GM04503 (cell line): ENCODE measurements at regions not wholly inside any gene's neighbourhood (a gene's known extent, or its start where the extent isn't known, plus 50 kb on each side); places are given as distances from the start of the nearest gene placed in this dataset.
"Not testable (repeated sequence)": the region's sequence is repeated elsewhere in the genome, so short reads cannot be mapped to it uniquely, and the experiment has no call there.

Experiments
- DNase-seq: peaks from one replicate; pipeline ENCODE4 v3.0.0-alpha.2; 2012; ENCODE audit warnings: low read depth

DNA sequence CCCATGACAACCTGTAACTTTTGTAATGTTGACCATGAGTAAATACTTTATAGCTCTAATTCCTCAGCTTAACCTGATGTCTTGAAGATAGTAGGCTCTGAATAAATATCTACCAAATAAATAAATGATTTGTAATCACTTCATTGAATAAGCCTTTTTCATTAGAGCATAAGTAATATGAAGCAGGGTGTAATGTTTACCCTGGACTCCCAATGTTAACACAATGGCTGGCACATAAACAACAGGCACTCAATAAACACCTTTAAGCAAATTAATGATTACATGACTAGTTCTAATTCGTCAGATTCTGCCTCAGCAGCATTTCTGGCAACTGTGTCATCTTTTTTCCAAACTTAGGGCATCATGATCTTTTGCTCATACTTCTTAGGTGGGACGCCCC is 396.3 kb downstream of the LIG4 start:
- no peak for DNase-seq

DNA sequence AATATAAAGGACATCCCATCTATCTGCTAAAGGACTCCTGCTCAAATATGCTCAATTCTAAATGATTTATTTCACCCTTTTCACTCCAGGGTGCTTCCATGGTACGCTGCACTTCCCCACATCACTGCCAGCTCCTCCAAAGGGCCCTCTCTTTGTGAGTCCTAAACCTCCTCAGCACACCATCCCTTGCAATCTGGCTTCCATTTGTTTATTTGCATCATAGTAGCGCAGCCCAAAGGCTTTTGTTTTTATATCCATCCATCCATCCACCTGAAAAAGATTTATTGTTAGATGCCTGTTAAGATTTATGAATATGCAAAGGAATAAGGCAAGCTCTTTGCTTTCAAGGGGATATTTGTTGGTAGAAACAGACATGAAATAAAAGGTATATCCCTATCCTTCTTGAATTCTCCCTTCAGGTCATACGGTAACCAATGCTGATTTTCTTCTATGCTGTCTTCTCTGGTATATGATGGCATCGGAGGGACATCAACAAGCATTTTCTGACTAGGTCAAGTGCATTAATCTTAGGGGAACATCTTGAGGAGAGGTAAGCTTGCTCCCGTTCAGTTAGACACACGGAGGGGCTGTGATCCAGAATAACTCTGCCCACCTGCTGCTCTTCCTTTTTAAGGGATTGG is 397.6 kb downstream of the LIG4 start:
- DNase-seq = no peak

DNA sequence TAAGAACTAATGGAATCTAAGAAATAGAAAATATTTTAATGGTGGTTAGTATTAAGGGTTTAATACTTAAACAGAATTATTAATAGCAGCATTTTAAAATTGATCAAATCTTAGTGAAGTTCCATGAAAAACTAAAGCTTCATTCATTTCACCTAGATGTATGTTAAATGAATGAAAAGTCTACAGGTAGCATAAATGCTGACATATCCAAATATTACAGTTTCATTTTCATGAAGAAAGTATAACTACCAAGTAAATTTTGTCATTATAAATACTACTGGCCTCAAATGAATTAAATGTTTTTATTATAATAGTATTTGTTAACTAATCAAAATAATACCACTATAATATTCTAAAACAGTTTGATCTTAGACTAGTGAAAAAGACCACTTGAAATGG is 403.3 kb downstream of the LIG4 start:
- DNase-seq = no peak

DNA sequence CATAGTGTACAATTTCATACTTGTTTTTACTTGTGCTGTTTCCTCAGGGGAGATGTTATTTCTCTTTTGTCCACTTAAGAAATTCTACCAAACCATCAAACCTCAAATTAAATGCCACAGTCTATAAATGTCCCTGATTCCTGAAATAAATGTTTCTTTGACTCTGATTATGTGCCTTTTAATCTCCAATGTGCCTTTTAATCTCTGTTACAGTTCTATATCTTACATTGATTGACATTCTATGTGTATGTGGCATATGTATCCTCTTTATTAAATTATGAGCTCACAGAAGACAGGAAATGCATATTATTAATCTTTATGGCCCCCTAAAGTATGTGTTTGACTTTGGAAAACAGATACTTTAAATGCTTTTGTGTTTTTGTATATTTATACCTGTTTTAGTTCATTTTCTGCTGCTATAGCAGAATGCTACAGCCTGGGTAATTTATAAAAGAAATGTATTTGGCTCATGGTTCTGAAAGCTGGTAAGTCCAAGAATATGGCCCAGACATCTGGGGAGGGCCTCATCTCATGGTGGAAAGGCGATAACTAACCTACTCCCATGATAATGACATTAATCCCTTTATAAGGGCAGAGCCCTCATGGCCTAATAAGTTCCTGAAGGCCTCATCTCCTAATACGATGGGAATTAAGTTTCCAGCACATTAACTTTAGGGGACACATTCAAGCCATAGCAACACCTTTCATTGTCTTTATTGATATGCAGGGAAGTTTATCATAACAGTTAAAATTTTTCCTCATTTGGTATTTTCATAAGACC is 403.9 kb downstream of the LIG4 start:
- DNase-seq = no peak

DNA sequence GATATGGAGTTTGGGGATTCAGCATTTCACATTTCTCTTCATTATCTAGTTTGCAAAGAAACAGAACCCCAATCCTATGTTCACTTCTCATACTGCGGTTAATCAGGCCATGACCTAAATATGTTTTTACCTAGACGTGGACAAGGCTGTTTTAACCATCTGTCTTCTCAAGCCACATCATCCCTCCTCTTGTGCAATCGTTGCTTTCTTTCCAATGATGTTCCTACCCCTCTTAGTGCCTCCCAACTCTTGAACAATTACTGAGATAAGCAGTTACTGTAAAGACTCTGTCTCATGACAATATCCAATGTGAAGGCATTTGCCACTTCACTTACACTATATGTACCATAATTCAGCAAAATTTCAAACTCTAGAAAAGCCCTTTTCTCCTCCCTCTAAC is 406.2 kb downstream of the LIG4 start:
- no peak for DNase-seq

DNA sequence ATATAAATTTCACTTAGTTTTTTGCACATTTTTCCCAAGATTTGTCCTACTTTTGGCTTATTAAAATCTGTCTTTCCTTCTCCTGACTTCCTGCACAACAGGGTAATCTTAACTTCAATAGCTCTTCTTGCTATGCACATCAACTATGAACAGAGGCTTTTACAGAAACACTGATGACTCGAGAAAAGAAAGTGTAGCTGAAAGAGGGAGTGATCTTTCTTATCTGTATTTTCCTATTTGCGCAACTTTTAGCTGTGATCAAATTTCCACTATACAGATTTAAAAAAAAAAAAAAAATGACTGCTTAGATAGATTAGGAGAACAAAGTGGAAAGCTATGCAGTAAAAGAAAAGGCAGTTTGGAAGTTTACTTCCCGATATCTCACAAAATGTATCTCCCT is 406.9 kb downstream of the LIG4 start:
- no peak for DNase-seq

DNA sequence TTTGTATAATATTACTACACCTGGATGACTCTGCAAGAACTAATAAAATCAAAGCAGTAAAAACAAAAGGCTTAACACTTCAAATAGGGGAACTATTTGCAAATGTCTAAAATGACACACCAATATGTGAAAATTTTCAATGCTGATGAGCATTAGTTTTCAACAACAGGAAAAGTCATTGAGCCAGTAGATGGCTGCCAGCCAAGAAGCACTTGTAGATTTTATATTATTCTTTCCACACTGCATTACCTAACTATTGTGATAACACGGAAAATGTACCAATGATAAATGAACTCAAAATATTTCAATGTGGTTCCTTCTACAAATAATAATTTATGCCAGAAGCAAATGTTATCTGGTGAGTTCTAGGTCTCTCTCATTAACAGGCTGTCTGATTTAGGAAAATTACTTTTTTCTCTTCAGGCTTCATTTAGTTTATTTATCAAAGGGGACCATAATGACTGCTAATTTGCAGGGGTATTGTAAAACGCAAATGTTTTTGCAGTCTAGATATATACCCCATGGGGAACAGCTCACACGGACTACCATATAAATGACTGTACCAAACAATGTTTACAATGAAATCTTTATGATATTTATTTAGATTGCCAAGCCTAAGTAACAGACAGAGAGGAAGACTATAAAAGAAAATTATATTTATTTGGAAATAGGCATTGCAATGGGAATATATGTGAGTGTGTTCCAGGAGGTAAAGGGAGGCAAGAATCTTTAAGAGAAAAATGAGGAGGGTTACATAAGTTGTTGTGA is 407.8 kb downstream of the LIG4 start:
- DNase-seq = no peak

DNA sequence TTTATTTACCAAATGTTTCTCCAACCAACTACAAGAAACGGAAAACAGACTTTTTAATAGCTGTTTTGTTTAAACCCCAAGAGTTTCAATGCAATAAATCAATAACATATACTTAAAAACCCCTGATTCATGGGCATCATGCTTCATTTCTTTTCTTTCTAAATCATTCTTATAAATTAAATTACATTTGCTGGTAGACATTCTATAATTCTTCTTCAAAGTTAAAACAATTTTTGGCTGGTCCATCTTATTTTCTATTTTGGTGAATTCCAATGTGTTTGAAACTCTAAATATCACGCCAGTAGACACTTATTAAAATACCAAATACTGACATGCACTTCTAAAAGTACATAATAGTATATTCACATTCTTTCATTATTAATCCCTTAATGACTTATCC is 408.6 kb downstream of the LIG4 start:
- DNase-seq = no peak

DNA sequence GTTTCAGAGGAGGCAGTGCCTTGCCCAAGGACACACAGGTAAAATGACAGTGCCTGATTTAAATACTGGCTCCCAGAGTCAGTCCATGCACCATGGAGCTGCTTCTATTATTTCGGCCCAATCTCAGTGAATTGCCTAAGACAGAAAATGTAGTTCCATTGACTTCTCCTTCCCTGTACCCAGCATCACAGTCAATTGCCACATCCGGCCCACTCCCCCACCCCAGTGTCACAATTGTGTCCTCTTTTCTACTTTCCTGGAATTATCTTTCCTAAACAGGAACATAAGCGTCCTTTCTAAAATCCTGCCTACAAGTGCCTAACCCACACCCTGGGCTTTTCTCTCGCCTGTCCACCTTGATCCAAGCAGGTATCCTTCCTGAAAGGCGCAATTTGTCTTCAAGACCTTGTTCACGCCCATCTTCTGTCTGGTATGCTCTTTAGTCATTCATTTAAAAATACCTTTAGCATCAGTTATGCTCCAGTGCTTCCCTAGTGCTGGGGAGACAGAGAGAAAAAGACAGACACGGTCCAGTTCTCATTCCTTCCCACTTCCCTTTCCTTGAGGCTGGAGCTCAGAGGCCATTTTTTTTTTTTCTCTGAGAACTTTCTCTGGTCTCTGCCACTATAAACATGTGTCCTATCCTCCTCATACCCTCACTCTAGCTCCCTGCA is 411.4 kb downstream of the LIG4 start:
- no peak for DNase-seq

DNA sequence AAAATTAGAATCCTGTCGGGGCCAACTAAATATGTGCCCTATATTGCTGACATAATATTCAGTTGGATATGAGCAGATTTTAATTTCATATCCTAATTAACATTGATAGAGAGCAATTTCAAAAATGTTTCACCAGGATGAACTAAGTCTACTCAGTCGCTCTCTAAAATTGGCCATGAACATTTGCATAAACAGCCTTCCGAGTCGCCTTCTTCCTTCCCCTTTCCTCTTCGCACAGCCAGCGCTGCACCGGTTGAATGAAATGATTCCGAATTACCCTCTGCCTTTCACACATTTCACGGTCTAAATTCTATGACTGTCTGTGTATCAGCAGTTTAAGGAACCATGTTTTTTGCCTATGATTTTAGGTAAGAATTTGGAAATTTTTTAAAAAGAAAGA is 413.7 kb downstream of the LIG4 start:
- no peak for DNase-seq

DNA sequence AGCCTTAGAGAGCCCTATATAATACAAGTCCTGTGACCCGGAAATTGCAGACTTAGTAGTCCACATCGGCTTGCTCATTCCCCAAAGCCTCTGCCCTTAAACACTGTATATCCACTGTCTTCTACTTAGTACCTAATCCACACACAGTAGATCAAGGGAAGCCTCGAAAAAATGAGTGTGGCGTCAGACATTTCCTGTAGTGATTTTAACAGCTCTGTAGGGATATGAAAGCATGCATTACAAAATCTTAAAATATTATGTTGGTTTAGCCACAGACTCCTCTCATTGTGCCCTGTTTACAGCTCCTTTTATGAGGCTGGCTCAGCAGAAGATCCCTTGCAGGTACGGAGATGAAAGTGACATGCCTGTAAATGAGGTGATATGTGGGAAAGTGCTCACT is 416.3 kb downstream of the LIG4 start:
- peak; percentile 9 for DNase-seq

DNA sequence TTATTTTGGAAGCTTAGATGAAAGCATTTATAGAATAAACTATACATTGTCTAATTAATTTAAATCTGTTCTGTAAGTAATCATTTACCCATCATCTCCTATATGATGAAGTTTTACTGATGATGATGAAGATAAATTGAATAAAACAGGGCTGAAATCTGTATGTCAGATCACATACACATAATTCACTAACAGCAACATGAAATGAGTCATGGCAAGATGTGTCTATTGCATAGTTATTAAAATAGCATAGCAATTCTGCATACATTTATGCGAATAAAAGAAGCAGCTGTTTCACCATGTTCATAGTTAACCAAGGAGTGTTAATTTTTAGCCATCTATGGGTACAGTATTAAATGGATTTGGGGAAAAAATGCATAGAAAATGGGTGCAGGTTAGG is 424.9 kb downstream of the LIG4 start:
- DNase-seq = no peak

DNA sequence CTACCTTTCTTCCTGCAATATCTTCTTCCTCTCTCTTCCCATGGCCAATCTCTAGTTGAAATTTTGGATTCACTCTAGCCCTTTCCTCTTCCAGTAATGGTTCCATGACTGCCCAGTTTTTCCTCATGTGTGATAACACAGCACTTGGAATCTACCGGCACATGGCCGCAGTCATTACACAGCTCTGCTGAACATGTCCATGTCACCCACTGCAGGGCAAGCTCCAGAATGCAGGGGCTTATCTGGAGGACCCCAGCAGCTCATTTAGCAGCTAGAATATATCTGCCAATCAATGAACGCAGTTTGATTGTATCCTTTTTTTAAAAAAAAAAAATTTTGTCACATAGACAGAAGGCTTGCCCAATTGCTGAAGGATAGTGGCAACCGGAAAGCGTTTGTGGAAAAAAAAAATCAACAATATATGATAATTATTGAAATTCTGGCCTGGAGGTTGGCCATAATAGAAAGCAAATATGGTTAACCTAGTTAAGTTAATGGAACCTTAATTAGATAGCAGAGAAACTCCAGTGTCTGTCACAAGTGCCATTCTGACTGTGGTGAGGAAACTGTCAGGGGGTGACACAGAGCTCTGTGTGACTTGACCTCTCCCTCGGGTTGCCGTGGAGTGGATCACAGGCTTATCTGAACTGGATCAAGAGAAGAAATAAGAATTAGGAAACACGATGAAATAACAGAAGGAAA is 426.7 kb downstream of the LIG4 start:
- no peak for DNase-seq

DNA sequence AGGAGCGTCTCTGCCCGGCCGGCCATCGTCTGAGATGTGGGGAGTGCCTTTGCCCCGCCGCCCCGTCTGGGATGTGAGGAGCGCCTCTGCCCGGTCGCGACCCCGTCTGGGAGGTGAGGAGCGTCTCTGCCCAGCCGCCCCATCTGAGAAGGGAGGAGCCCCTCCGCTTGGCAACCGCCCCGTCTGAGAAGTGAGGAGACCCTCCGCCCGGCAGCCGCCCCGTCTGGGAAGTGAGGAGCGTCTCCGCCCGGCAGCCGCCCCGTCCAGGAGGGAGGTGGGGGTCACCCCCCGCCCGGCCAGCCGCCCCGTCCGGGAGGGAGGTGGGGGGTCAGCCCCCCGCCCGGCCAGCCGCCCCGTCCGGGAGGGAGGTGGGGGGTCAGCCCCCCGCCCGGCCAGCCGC is 432.7 kb downstream of the LIG4 start:
- not testable (repeated sequence) for DNase-seq

DNA sequence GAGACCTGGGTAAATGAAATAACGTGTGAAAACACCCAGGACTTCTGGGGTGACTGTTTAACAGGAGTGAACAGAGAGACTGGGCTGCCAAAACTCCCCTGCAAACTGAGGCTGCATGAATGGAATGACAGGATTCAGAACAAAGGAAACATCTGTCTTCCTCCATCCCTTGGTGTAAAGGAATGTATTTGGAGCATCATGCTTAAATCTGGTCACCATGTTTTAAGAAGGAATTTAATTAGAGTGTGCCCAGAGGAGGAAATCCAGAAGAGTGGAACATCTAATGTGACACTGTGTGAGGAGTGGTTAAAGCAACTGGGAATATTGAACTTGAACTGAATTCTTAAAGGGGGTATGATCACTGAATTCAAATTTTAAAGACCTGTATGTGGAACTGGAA is 437.2 kb downstream of the LIG4 start:
- no peak for DNase-seq

DNA sequence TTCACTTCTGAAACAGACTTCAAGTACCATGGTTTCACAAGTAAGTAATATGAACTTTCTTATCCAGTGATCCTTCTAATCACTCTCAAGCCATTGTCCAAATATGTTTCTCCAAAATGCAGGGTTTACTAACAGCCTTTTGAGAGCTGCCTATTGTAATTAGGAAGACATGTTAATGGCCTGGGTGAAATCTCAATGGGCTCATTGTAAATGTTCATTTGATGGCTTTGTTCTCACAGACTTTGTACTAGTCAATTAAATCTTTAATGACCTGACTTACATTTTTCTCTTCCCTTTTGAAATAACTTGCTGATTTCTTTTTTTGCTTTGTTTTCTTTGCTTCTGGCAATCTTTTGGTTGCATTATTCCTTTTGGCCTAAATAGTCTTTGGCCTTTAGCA is 444.8 kb downstream of the LIG4 start:
- DNase-seq = no peak

DNA sequence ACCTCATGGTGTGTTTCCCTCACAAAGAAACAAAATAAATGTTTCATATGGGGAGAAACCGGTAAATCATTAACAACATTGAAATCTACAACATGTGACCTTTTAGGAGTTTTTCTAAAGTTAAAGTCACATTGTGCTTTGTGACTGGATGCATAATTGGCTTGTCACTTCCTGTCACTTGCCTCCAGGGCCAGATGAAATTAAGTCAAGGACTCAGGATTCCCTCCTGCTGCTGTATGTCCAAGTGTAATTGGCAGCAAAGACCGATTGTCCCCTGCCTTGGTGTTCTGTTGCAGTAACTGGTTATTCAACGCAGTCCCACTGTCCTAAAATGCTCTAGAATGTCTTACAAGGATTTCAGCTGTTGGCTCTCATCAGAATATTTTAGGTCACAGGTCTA is 448.2 kb downstream of the LIG4 start:
- DNase-seq = no peak

DNA sequence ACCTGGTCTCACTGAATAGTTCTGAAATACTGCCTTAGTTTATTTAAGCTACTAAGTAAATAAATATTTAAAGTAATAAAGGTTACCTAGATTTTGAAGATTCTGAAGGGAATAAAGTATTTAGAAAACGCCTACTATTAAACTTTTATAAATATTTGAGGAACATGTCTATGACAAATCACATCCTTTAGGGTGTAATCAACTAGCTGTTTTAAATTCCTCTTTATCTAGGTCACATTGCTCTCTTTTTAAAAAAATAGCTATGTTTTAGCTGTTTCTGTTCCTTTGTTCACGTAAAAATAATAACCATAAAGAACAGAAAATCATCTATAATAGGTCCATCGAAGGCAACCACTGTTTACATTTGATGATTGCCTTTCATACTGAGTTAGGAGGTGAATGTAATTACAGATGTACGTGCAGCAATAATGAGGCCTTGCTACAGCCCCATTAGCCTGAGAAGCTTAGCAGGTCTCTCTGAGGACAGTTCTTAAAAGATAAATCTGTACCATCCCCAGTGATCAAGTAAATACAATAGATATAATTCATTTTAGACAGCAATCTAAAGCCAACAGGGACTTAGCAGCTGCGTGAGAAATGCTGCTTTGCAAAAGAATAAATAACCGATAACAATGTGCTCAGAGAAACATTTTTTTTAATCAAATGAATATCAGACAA is 449.5 kb downstream of the LIG4 start:
- peak; percentile 2 for DNase-seq

DNA sequence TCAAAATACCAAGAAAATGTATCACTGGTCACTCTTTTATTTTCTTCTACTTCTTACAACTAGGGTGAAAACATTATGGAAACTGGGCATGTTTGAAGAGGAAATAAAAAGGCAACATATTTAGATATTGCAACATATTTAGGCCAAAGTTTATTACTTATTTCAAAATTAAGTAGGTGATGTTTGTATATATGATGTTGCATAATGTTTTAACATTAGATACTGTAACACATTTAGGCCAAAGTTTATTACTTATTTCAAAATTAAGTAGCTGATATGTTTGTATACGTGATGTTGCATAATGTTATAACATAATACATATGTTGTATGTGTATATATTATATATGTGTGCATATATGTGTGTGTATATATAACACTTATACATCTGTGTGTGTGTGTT is 451.3 kb downstream of the LIG4 start:
- DNase-seq = no peak

DNA sequence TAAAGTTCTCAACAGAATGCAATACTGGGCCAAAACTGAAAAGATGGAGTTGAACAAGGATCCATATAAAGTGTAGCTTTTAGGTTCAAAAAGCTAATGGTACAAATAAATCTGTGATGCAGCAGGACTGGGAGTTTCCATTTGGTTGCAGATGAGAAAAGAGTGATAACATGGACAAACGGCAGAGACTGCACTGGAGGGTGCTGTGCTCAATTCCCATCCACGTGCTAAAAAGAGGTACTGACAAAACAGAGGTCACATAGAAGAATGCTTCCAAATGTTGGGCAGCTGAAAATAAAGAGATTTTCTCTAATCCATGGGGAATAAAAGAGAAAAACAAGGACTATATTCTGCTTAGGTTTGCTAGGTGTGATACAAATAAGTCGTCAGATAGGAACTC is 461.6 kb downstream of the LIG4 start:
- no peak for DNase-seq

DNA sequence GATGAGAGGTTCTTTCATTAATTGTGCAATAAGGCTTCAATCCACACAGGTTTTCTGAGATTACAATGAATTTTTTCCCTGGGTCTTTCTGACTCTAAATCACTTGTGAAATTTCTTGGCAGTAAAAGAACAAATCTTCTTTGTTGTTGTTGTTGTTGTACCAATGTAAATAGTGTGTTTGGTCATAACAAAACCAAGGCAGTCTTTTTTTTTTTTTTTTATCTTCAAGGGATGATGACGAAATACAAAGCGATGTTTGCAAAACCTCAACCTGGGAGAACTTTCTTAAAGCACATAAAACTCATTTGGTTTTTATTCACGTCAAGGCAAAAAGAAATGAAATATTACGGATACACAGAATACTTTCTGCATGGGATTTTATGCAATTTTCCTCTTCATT is 462.0 kb downstream of the LIG4 start:
- DNase-seq = no peak

DNA sequence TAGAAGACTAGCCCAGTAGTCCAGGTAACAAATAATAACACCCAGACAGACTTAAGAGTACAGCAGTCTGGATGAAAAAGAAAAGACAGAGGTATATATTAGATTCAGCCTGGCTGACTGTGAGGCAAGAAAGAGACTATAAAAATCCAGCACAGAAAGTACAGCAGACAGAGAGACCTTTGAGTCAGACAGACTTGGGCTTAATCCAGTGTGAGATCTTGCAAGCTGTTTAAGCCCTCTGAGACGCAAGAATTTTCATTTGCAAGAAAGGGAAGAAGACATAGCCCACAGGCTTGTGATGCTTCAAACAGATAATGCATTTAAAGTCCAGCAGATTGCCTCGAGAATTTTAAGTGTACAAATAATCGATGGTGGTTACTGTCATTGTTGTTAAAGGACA is 471.4 kb downstream of the LIG4 start:
- peak; percentile 34 for DNase-seq
